Left ventricle myocardium inferior (tissue), 1 donor: ENCODE measurements at regions not wholly inside any gene's neighbourhood (a gene's known extent, or its start where the extent isn't known, plus 50 kb on each side); places are given as distances from the start of the nearest gene placed in this dataset.
"Not testable (repeated sequence)": the region's sequence is repeated elsewhere in the genome, so short reads cannot be mapped to it uniquely, and the experiment has no call there.

Experiments used
- DNase-seq: peaks from one replicate; pipeline ENCODE4 v3.0.0-alpha.2; 2020
- H3K27ac ChIP-seq: fragments of 200-600 bp; replicated peaks from 2 replicates; pipeline ENCODE4 v1.8.0; 2021
- H3K27me3 ChIP-seq: fragments of 200-600 bp; 2 replicates; pipeline ENCODE4 v1.8.0; 2021; ENCODE audit warnings: low read depth
- H3K36me3 ChIP-seq: fragments of 200-600 bp; 2 replicates; pipeline ENCODE4 v1.8.0; 2021
- H3K4me1 ChIP-seq: fragments of 200-600 bp; 2 replicates; pipeline ENCODE4 v1.8.0; 2021
- H3K4me3 ChIP-seq: fragments of 200-600 bp; 2 replicates; pipeline ENCODE4 v1.8.0; 2021; ENCODE audit warnings: mild to moderate bottlenecking, moderate library complexity
- H3K9me3 ChIP-seq: fragments of 200-600 bp; replicated peaks from 2 replicates; pipeline ENCODE4 v1.8.0; 2021
- intact Hi-C: fragments of 100-400 bp; cut with micrococcal nuclease; formaldehyde crosslinking; loops from one replicate; pipeline ENCODE4 v1.11.0; 2022
- TF ChIP-seq, protein P1 (sequence below): fragments of 200-600 bp; IDR thresholded peaks from 2 replicates; pipeline ENCODE4 v1.8.0; 2021; ENCODE audit warnings: antibody characterized with exemption, mild to moderate bottlenecking, borderline replicate concordance
- donor health status: DM: no; HTN: yes; CAD: no; lungs with severe emphysema.

- intact Hi-C loops, DNase-seq, H3K27me3 ChIP-seq: not testable (repeated sequence)
These were observed 56.2 kb upstream of the TFPI start for GRCh38 chr2:187610450-187610849.

GRCh38 chr2:187612857-187613256 lies 58.6 kb upstream of the TFPI start:
- DNase-seq: no peak
- H3K4me3 ChIP-seq: no peak overlapping the region

More at GRCh38 chr2:187610450-187610849, 56.2 kb upstream of the TFPI start:
- not testable (repeated sequence) for H3K27ac ChIP-seq, H3K4me3 ChIP-seq, H3K4me1 ChIP-seq, H3K9me3 ChIP-seq, H3K36me3 ChIP-seq

GRCh38 chr2:187614756-187615155 lies 60.5 kb upstream of the TFPI start:
- no peak for DNase-seq
- Histone ChIP-seq H3K9me3 (no peaks in the 10 kb centered on the region), H3K36me3 (no peaks in the 10 kb centered on the region), H3K27ac (no peak overlapping the region), H3K27me3 (no peaks in the 10 kb centered on the region), H3K4me1 (no peaks in the 10 kb centered on the region), H3K4me3 (no peak overlapping the region)
- TF ChIP-seq, protein P1, sequence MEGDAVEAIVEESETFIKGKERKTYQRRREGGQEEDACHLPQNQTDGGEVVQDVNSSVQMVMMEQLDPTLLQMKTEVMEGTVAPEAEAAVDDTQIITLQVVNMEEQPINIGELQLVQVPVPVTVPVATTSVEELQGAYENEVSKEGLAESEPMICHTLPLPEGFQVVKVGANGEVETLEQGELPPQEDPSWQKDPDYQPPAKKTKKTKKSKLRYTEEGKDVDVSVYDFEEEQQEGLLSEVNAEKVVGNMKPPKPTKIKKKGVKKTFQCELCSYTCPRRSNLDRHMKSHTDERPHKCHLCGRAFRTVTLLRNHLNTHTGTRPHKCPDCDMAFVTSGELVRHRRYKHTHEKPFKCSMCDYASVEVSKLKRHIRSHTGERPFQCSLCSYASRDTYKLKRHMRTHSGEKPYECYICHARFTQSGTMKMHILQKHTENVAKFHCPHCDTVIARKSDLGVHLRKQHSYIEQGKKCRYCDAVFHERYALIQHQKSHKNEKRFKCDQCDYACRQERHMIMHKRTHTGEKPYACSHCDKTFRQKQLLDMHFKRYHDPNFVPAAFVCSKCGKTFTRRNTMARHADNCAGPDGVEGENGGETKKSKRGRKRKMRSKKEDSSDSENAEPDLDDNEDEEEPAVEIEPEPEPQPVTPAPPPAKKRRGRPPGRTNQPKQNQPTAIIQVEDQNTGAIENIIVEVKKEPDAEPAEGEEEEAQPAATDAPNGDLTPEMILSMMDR: no peak
- intact Hi-C loops: no loop called here

More at GRCh38 chr2:187612857-187613256, 58.6 kb upstream of the TFPI start:
- TF ChIP-seq, protein P1: no peak
- no peaks in the 10 kb centered on the region for H3K9me3 ChIP-seq
- no peaks in the 10 kb centered on the region for H3K27me3 ChIP-seq
- H3K27ac ChIP-seq: no peak overlapping the region
- H3K4me1 ChIP-seq: no peaks in the 10 kb centered on the region
- H3K36me3 ChIP-seq: no peaks in the 10 kb centered on the region
- intact Hi-C loops: no loop called here

DNA sequence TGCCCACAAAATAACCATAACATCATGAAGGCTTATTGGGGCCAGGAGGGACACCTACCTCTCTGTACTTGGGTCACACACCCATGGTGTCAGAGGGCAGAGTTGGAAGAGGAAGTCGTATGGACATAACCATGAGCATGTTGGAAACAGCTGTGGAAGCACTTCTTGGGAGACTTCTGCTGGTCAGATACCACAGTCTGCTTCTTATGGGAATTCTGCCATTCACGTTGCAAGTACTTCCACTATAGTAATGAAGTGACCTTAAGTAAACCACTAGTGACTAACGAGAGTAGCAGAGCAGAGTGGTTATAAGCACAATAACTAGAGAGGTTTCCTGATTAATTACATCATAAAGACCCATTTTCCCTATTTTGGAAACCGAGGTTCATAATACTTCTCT lies 61.1 kb upstream of the TFPI start:
- H3K4me3 ChIP-seq: no peak overlapping the region
- TF ChIP-seq, protein P1: no peak
- no peaks in the 10 kb centered on the region for H3K4me1 ChIP-seq
- no peaks in the 10 kb centered on the region for H3K9me3 ChIP-seq
- intact Hi-C loops: no loop called here
- no peaks in the 10 kb centered on the region for H3K27me3 ChIP-seq
- DNase-seq: no peak
- H3K36me3 ChIP-seq: no peaks in the 10 kb centered on the region
- no peak overlapping the region for H3K27ac ChIP-seq

DNA sequence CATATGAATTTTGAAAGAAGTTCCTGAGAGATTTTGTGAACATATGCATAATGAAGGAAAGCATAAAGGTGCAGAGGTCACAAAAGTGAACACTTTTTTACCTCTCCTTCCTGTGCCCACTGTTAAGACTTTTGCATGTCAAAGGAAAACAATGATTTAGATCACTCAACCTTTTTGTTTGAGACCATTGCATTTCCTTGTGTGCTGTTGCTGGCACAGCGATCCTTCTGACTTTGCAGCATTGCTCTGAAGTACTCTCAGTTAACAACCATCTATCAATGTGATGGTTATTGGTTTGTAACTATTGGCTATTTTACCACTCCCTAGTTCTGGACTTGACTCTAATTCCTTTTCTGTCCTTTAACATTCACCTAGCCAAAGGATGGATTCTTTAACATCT lies 61.7 kb upstream of the TFPI start:
- H3K4me1 ChIP-seq: no peaks in the 10 kb centered on the region
- H3K36me3 ChIP-seq: no peaks in the 10 kb centered on the region
- H3K27me3 ChIP-seq: no peaks in the 10 kb centered on the region
- DNase-seq: no peak
- TF ChIP-seq, protein P1: no peak
- H3K9me3 ChIP-seq: no peaks in the 10 kb centered on the region
- H3K4me3 ChIP-seq: no peak overlapping the region
- intact Hi-C loops: no loop called here
- no peak overlapping the region for H3K27ac ChIP-seq

DNA sequence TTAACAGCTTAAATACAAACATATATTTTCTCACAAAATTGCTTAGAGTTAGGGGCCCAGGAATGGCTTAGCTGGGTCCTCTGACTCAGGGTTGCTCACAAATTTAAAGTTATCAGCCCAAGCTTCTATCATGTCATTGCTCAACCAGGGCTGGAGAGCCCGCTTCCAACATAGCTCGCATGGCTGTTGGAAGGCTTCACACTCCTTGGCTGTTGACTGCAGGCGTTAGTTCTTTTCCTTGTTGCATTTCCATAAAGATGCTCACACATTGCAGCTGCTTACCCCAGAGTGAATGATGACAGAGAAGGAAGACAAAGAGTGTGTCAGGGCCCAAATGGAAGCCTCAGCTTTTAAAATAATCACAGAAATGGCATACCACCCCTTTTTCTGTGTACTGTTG lies 62.9 kb upstream of the TFPI start:
- intact Hi-C loops: no loop called here
- TF ChIP-seq, protein P1: no peak
- no peak overlapping the region for H3K27ac ChIP-seq

More for the DNA sequence above, 62.9 kb upstream of the TFPI start:
- H3K9me3 ChIP-seq: no peaks in the 10 kb centered on the region
- H3K4me1 ChIP-seq: no peaks in the 10 kb centered on the region
- DNase-seq: no peak
- H3K4me3 ChIP-seq: no peak overlapping the region
- H3K27me3 ChIP-seq: no peaks in the 10 kb centered on the region
- no peaks in the 10 kb centered on the region for H3K36me3 ChIP-seq
